ENCODE measurements at regions not wholly inside any gene's neighbourhood (a gene's known extent, or its start where the extent isn't known, plus 50 kb on each side); places are given as distances from the start of the nearest gene placed in this dataset.
"Not testable (repeated sequence)": the region's sequence is repeated elsewhere in the genome, so short reads cannot be mapped to it uniquely, and the experiment has no call there.

DNA sequence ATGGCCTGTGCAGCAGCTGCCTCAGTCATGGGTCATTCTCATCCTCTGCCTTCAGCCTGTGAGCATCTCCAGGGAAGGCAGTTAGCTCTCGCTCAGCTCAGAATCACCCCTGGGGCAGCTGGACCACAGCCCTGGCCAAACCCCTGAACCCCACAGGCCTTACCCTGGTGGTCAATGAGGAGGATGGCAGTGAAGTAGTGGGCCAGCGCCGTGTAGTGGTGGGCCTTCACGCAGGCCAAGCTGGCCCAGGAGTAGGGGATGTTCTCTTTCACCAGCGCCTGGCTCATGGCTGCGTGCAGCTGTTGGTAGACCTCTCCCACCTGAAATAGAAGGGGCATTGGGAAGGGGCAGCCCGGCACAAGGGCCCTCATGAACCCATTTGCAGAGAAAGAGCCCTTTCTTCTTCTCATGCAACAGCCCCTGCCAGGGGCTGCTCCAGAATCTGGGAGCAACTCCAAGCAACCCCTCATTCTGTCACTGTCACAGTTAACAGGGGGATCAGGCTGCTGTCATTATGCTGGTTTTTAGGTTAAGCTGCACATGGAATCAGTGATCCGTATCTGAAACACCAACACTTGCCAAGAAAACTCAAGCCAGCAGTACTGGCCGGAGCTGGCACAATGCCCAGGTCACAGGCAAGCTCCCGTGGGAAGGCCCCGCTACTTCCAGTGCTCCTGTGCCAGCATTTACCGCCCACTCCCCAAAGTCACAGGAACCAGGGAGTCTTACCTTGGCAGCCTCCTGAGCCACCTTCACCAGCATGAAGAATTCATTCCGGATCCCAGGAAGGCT lies 290.2 kb downstream of the GOLGA6L6 start:
- not testable (repeated sequence) for TF ChIP-seq YY1 (IDR thresholded peaks at IDR 0.05; ENCODE audit: insufficient read depth, insufficient read length); SUZ12 (IDR thresholded peaks at IDR 0.05; ENCODE audit: extremely low read depth, insufficient read depth, insufficient read length); ZNF274 (IDR thresholded peaks at IDR 0.05; ENCODE audit: low read depth, low read length)
